ENCODE measurements at regions not wholly inside any gene's neighbourhood (a gene's known extent, or its start where the extent isn't known, plus 50 kb on each side); places are given as distances from the start of the nearest gene placed in this dataset.

DNA sequence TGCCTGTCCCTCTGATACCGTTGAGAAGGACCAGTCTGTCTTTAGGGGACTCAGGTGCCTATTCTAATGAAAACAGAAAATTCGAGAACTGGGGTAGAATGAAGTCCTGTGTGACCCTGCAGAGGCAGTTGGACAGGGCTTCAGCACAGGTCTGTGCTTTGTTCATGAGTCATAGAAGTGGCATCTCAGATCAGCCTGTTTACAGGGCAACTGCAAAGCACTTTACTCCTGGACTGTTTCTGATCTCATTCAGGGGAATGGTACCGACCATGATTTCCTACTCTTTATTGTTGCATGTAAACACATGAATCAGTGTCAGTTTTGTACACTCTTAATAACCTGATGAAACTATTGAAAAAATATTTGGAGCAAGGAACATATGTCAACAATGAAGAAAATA lies 1517.0 kb downstream of the AACS start:
- H3K27me3 ChIP-seq (replicated peaks): no peaks in the 10 kb centered on the region
- DNase-seq: no peak
- H3K27ac ChIP-seq: no peak overlapping the region
- in situ Hi-C loops (cut with HindIII; ENCODE audit: low pct_ligation_motif_present, low sequenced_read_pairs): no loop called here
- H3K4me3 ChIP-seq (ENCODE audit: low read depth, low read length): no peak overlapping the region
- no peaks in the 10 kb centered on the region for H3K36me3 ChIP-seq (replicated peaks)
- TF ChIP-seq, protein P1, sequence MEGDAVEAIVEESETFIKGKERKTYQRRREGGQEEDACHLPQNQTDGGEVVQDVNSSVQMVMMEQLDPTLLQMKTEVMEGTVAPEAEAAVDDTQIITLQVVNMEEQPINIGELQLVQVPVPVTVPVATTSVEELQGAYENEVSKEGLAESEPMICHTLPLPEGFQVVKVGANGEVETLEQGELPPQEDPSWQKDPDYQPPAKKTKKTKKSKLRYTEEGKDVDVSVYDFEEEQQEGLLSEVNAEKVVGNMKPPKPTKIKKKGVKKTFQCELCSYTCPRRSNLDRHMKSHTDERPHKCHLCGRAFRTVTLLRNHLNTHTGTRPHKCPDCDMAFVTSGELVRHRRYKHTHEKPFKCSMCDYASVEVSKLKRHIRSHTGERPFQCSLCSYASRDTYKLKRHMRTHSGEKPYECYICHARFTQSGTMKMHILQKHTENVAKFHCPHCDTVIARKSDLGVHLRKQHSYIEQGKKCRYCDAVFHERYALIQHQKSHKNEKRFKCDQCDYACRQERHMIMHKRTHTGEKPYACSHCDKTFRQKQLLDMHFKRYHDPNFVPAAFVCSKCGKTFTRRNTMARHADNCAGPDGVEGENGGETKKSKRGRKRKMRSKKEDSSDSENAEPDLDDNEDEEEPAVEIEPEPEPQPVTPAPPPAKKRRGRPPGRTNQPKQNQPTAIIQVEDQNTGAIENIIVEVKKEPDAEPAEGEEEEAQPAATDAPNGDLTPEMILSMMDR (IDR thresholded peaks at IDR 0.05; ENCODE audit: low read depth, low read length, missing control alignments): no peak

GRCh38 chr12:126588586-126589249 lies 1523.5 kb downstream of the AACS start:
- Histone ChIP-seq H3K27ac (no peak overlapping the region), H3K4me3 (ENCODE audit: low read depth, low read length) (no peak overlapping the region), H3K27me3 (replicated peaks) (no peaks in the 10 kb centered on the region), H3K36me3 (replicated peaks) (no peaks in the 10 kb centered on the region)
- TF ChIP-seq, protein P1 (IDR thresholded peaks at IDR 0.05; ENCODE audit: low read depth, low read length, missing control alignments): no peak
- in situ Hi-C loops (cut with HindIII; ENCODE audit: low pct_ligation_motif_present, low sequenced_read_pairs): no loop called here
- DNase-seq: no peak

GRCh38 chr12:126591533-126591932 lies 1526.3 kb downstream of the AACS start:
- H3K27ac ChIP-seq: no peak overlapping the region
- DNase-seq: no peak
- TF ChIP-seq, protein P1 (IDR thresholded peaks at IDR 0.05; ENCODE audit: low read depth, low read length, missing control alignments): no peak
- H3K36me3 ChIP-seq (replicated peaks): no peaks in the 10 kb centered on the region
- no peaks in the 10 kb centered on the region for H3K27me3 ChIP-seq (replicated peaks)
- in situ Hi-C loops (cut with HindIII; ENCODE audit: low pct_ligation_motif_present, low sequenced_read_pairs): no loop called here
- H3K4me3 ChIP-seq (ENCODE audit: low read depth, low read length): no peak overlapping the region

GRCh38 chr12:126601184-126602170 lies 1536.2 kb downstream of the AACS start:
- TF ChIP-seq, protein P1 (IDR thresholded peaks at IDR 0.05; ENCODE audit: low read depth, low read length, missing control alignments): no peak

GRCh38 chr12:126602612-126603011 lies 1537.4 kb downstream of the AACS start:
- TF ChIP-seq, protein P1 (IDR thresholded peaks at IDR 0.05; ENCODE audit: low read depth, low read length, missing control alignments): no peak
- Histone ChIP-seq H3K27ac (no peak overlapping the region), H3K27me3 (replicated peaks) (no peaks in the 10 kb centered on the region), H3K36me3 (replicated peaks) (no peaks in the 10 kb centered on the region), H3K4me3 (ENCODE audit: low read depth, low read length) (no peak overlapping the region)
- in situ Hi-C loops (cut with HindIII; ENCODE audit: low pct_ligation_motif_present, low sequenced_read_pairs): no loop called here
- DNase-seq: no peak

More at GRCh38 chr12:126601184-126602170, 1536.2 kb downstream of the AACS start:
- no peak overlapping the region for H3K27ac ChIP-seq
- no peaks in the 10 kb centered on the region for H3K36me3 ChIP-seq (replicated peaks)
- no peak overlapping the region for H3K4me3 ChIP-seq (ENCODE audit: low read depth, low read length)
- in situ Hi-C loops (cut with HindIII; ENCODE audit: low pct_ligation_motif_present, low sequenced_read_pairs): no loop called here
- no peaks in the 10 kb centered on the region for H3K27me3 ChIP-seq (replicated peaks)
- DNase-seq: no peak
